Activated CD8-positive, alpha-beta memory T cell treated with anti-CD3 and anti-CD28 coated beads, Interleukin-2, amount 50 U/mL, for 48 hours (primary cell): ENCODE measurements at regions not wholly inside any gene's neighbourhood (a gene's known extent, or its start where the extent isn't known, plus 50 kb on each side); places are given as distances from the start of the nearest gene placed in this dataset.

ENCODE experiments used
- DNase-seq: peaks from one replicate; pipeline ENCODE4 v3.0.0-alpha.2; 2020

DNA sequence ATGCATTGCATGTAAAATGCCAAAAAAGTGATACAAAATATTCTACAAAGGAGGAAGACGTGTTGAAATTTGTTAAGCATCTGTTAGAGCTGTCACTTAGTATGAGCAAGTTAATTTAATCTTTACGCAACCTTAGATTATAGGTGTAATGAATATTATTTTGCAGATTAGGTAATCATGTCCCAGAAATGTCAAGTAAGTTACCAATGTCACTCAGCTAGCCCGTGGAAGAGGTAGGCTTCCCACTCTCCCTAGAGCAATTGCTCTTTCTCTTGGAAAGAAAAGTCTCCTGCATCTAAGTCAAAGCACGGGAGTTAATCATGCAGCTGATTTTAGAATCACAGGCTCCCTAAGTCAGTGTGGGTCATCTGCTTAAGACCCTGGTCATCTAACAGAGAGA, 830.4 kb upstream of the IGFBP3 start:
- no peak for DNase-seq

GRCh38 chr7:46750321-46750865, 829.3 kb upstream of the IGFBP3 start:
- no peak for DNase-seq

GRCh38 chr7:46747869-46748576, 827.0 kb upstream of the IGFBP3 start:
- no peak for DNase-seq

DNA sequence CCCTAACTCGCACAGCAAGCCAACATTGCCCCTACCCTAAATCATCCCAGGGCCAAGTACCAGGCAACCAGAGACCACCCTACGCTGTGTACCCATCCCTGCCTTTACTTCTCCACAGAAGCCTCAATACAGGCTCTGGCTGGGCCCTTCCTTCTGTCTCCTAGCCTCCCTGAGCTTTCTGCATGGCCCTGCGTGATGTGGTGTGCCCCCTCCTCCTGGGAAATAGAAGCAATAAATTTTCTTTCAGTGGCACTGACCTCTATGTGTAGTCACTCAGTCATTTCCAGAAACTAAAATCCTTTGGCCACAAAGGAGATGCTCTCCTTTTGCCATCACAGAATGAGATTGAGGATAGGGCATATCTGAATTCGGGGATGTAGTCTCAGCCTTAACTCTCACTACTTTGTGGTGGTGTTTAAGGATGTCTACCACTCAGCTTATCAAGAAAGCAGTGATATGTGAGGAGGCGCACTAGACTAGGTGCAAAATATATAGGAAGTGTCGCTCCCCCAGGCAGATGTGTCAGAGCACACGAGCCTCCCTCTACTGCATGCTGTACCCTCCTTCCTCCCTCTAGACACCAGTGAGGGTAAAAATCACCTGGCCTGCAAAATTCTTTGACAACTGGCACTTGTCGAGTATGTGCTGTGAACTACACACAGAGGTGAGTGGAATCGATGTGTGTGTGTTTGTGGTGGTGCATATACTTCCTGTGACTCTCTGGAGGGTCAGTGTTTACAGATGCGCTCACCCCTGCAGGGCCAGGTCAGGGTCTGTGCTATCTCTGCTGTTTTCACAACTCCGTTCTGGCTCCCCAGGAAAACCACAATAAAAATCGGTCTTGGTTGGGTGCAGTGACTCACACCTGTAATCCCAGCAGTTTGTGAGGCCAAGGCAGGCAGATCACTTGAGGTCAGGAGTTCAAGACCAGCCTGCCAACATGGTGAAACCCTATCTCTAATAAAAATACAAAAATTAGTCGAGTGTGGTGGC, 825.9 kb upstream of the IGFBP3 start:
- no peak for DNase-seq

- no peak for DNase-seq
These were observed 824.6 kb upstream of the IGFBP3 start for GRCh38 chr7:46745707-46746090.

GRCh38 chr7:46744957-46745706, 824.1 kb upstream of the IGFBP3 start:
- DNase-seq: no peak

DNA sequence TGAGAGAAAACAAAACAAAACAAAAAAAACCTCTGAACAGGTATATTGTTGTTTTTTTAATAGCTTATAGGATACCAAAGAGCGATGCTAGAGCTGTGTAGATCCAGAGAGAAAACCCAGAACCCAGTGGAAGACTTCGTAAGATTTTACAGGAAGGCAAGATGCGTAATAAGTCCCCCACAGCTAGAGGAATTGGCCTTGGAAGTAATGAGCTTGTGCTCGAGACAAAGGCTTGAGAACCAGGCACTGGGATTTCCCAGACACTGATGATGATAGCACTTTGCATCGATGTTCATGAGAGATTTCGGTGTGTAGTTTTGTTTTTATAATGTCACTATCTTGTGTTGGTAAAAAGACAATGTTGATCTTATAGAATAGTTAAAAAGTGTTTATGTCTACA, 821.5 kb upstream of the IGFBP3 start:
- no peak for DNase-seq

- no peak for DNase-seq
These were observed 821.0 kb upstream of the IGFBP3 start for GRCh38 chr7:46741938-46742540.

GRCh38 chr7:46741181-46741580, 820.1 kb upstream of the IGFBP3 start:
- no peak for DNase-seq

- no peak for DNase-seq
These were observed 818.6 kb upstream of the IGFBP3 start for GRCh38 chr7:46739518-46740234.

DNA sequence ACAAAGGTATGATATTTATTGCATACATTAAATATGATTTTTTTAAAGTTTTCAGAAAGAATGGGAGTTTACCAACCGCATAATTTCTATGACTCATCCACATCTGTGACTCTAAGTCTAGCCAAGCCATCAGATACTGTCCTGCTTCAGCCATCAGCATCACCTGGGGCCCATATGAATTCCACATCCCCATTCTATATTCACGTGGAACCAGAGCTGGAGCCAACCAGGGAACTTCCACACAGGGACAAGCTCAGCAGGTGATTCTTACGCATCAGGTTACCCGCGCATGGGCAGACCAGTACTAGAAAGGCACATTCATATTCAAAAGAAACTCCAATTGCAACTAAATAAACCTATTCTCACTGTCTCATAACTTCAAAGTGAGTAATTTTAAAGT, 817.7 kb upstream of the IGFBP3 start:
- no peak for DNase-seq

- no peak for DNase-seq
These were observed 817.1 kb upstream of the IGFBP3 start for GRCh38 chr7:46738165-46738564.

DNA sequence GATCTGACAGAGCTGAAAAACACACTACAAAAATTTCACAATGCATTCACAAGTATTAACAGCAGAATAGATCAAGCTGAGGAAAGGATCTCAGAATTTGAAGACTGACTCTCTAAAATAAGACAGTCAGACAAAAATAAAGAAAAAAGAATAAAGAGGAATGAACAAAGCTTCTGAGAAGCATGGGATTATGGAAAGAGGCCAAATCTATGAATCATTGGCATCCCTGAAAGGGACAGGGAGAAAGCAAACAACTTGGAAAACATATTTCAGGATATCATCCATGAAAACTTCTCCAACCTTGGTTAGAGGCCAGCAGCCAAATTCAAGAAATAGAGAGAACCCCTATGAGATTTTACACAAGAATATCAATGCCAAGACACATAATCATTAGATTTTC, 804.8 kb upstream of the IGFBP3 start:
- no peak for DNase-seq

- no peak for DNase-seq
These were observed 804.1 kb upstream of the IGFBP3 start for GRCh38 chr7:46725136-46725535.

DNA sequence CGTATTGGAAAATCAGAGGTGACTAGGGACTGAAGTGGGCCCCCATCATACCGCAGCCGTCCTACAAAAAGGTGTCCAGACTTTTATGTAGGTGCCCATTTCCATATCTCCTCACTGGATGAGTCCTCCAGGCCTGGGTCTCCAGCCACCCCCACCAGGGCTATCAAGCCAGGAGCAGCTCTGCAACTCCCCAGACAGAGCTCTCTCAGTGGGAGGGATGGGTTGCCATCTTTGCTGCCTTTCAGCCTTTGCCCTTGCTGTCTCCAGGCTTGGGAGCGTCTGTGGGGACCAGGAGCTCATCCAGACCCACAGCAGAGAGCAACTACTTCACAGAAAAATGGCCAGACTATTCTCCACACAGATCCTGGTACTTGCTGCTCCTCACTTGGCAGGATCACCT, 802.7 kb upstream of the IGFBP3 start:
- DNase-seq: no peak

DNA sequence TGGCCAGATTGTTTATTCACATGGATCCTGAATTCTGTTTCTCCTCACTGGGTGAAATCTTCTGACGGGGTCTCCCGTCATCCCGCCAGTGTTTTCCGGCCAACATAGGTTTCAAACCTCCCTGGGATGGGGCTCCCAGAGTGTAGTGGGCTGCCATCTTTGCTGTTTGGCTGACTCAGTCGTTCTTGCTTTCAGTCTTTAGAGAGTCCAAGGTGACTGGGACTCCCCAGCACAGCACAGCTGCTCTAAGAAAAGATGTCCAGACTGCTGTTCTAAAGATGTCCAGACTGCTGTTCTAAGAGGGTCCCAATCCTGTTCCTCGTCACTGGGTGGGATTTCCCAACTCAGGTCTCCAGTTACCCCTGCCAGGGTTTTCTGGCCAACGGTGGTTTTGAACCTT, 801.9 kb upstream of the IGFBP3 start:
- no peak for DNase-seq

DNA sequence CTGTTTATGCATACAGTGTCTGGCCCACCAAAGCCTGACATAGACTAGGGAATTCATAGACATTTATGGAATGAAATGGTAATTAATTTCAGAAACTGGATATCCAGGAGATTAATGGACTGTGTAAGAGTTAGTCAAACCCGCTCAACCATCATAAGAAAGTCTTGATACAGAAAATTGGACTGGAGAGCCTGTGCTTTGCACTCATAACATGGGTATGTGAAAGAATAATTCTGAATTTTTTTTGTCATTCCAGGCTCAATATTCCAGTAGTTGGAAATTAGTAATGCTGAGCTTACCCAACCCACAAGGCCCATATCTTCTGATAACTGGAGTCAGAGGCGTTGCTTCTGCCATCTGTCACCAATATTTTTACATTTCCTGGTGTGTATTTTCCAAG, 799.7 kb upstream of the IGFBP3 start:
- no peak for DNase-seq

DNA sequence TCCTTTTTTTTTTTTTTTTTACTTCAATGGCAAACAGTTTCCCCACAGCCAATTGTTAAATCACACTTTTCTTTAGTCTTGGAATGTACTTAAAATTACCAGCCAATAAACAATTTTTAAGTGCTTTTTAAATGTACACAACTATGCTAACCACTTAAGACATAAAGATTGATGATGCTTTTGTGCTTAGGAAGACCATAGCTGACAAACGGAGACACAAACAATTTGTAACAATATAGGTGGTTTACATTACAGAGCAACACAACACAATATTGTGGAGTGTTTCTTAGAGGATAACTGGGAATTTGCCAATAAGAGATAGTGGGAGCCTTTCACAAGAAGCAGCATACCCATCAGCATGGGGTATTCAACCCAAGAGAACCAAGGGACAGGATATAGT, 798.5 kb upstream of the IGFBP3 start:
- DNase-seq: no peak

DNA sequence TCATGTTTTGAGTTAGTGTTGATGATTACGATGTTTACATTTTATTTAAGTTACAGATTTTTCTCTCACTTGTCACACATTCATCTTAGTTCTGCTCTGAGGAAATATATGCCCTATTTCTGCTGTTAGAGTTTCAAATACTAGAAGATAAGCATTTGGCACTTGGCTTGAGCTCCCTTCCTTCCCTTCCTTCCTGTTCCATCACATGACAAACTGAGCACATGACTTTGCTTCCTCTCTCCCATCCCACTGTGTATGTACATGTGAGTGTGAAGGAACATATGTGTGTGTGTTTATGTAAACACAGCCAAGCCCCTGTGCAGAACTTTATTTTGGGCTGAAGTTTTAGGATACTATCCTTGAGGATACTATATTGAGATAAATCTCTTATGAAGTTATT, 795.9 kb upstream of the IGFBP3 start:
- no peak for DNase-seq

DNA sequence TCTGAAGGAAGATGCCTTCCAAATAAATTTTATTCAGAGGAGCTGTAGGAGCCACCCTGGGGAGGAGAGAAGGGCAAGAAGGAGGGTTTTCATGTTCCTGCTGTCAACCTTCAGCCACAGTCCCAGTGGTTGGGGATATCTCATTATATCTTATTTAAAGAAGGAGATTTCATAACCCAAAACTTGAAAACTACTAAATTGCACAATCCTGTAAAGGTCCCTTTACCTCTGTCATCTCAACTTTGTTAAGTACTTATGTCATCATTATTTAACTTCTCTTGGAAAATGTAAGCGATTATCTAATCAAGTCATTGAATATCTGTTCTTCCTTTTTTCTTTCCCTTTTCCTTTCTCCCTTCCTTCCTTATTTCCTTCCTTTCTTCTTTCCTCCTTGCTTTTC, 794.5 kb upstream of the IGFBP3 start:
- DNase-seq: no peak

GRCh38 chr7:46714904-46715303, 793.8 kb upstream of the IGFBP3 start:
- no peak for DNase-seq
